Stimulated activated naive CD8-positive, alpha-beta T cell treated with anti-CD3 and anti-CD28 coated beads, Interleukin-15, amount 100 ng/mL, for 72 hours (primary cell): ENCODE measurements at regions not wholly inside any gene's neighbourhood (a gene's known extent, or its start where the extent isn't known, plus 50 kb on each side); places are given as distances from the start of the nearest gene placed in this dataset.

Source experiments
- ATAC-seq: fragments of 150-1000 bp; cut with Tn5 transposase; 2 replicates; pipeline ENCODE4 v1.10.0; 2021; ENCODE audit warnings: mild to moderate bottlenecking, moderate library complexity
- DNase-seq, 2 donors: peaks; one replicate each; pipeline ENCODE4 v3.0.0; 2021 to 2022
- H3K27ac Mint-ChIP-seq, 2 donors: one replicate each; pipeline ENCODE4 v1.8.0; 2022; ENCODE audit warnings: mild to moderate bottlenecking in 2 of 2, mixed read lengths in 2 of 2, moderate library complexity in 2 of 2
- H3K27me3 Mint-ChIP-seq: one replicate; pipeline ENCODE4 v1.8.0; 2022; ENCODE audit warnings: mixed read lengths
- H3K4me1 Mint-ChIP-seq: one replicate; pipeline ENCODE4 v1.8.0; 2022; ENCODE audit warnings: mild to moderate bottlenecking, mixed read lengths
- H3K4me3 Mint-ChIP-seq, 2 donors: one replicate each; pipeline ENCODE4 v1.8.0; 2022; ENCODE audit warnings: mild to moderate bottlenecking in 2 of 2, mixed read lengths in 2 of 2, moderate library complexity in 1 of 2
- H3K9me3 Mint-ChIP-seq, 2 donors: one replicate each; pipeline ENCODE4 v1.8.0; 2022; ENCODE audit warnings: mixed read lengths in 2 of 2

DNA sequence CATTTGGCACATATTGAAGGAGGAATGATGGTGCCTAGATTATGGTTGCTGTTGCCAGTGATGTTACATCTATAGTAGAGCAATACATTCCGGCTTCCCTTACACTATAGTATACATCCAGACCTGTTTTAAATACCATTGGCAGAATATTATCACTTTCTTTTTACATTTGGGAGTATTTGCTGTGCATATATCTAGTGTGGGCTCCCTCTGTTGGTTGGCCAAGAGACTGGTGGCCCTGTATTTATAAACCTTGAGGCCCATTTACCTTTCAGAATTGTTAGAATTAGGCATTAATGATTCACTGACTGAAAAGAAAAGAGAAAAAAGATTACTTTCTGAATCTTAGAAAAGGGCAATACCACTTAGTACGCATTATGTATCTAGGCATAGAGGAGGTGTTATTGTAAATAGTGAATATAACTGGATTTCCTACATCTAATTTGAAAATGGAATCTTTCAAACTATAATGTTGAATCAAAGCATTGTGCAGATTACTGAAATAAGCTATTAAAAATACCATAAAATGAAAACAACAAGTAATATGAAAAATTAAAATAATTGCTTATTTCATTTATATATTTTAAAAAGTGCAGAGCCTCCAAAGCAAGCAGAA, 628.8 kb upstream of the MAN1A1 start:
- no peaks in the 10 kb centered on the region for H3K4me1 Mint-ChIP-seq
- H3K27me3 Mint-ChIP-seq = no peaks in the 10 kb centered on the region
- no peak overlapping the region for H3K4me3 Mint-ChIP-seq
- no peak overlapping the region for H3K27ac Mint-ChIP-seq
- peak; percentile 28 for ATAC-seq
- H3K9me3 Mint-ChIP-seq = no peaks in the 10 kb centered on the region
- DNase-seq = no peak

DNA sequence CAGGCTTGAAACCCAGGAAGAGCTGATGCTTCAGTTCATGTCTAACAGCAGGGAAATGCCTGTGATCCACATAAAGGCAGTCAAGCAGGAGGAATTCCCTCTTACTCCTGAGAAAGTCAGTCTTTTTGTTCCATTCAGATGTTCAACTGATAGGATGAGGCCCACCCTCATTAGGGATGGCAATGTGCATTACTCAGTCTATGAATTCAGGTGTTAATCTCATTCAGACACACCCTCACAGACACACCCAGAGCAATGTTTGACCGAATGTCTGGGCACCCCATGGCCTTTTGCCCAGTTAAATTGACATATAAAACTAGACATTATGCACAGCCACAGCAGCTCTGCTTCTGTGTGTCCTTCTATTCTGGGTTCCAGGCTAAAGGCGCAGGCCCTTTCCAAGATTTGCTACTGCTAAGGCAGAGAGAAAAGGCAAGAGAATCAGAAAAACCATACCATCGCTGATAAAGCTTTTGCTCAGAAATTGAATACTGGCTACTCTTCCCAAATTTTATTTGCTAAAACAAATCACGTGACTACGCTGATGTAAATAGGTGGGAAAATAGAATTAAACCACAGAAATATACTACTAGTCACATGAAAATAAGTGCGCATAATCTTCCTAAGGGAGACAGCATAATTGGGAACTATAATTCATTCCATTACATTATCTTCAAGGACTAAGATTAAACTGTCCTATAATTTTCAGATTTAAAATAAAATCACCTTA, 625.0 kb upstream of the MAN1A1 start:
- Mint-ChIP-seq H3K4me3 (no peak overlapping the region), H3K27ac (no peak overlapping the region), H3K27me3 (no peaks in the 10 kb centered on the region), H3K9me3 (no peaks in the 10 kb centered on the region), H3K4me1 (no peaks in the 10 kb centered on the region)
- peak; percentile 33 for ATAC-seq
- DNase-seq = no peak

GRCh38 chr6:119966484-119966883, 616.9 kb upstream of the MAN1A1 start:
- H3K4me3 Mint-ChIP-seq = no peak overlapping the region
- no peak overlapping the region for H3K27ac Mint-ChIP-seq
- no peaks in the 10 kb centered on the region for H3K4me1 Mint-ChIP-seq
- DNase-seq (no peak), ATAC-seq (no peak)
- H3K9me3 Mint-ChIP-seq = no peaks in the 10 kb centered on the region
- H3K27me3 Mint-ChIP-seq = no peaks in the 10 kb centered on the region

GRCh38 chr6:119965900-119966299, 616.3 kb upstream of the MAN1A1 start:
- ATAC-seq = no peak
- H3K9me3 Mint-ChIP-seq = no peaks in the 10 kb centered on the region
- H3K27me3 Mint-ChIP-seq = no peaks in the 10 kb centered on the region

GRCh38 chr6:119965008-119965407, 615.4 kb upstream of the MAN1A1 start:
- ATAC-seq (no peak), DNase-seq (no peak)
- Mint-ChIP-seq H3K4me1 (no peaks in the 10 kb centered on the region), H3K9me3 (no peaks in the 10 kb centered on the region), H3K27me3 (no peaks in the 10 kb centered on the region), H3K27ac (no peak overlapping the region), H3K4me3 (no peak overlapping the region)

More at GRCh38 chr6:119965900-119966299, 616.3 kb upstream of the MAN1A1 start:
- Mint-ChIP-seq H3K4me3 (no peak overlapping the region), H3K4me1 (no peaks in the 10 kb centered on the region), H3K27ac (no peak overlapping the region)
- no peak for DNase-seq

- ATAC-seq = no peak
- Mint-ChIP-seq H3K4me3 (no peak overlapping the region), H3K4me1 (no peaks in the 10 kb centered on the region)
Observed at GRCh38 chr6:119962505-119962904, 612.9 kb upstream of the MAN1A1 start.

GRCh38 chr6:119961450-119961849, 611.9 kb upstream of the MAN1A1 start:
- H3K27me3 Mint-ChIP-seq = no peaks in the 10 kb centered on the region
- no peak for ATAC-seq
- H3K27ac Mint-ChIP-seq = no peak overlapping the region

More at GRCh38 chr6:119962505-119962904, 612.9 kb upstream of the MAN1A1 start:
- DNase-seq = no peak
- no peak overlapping the region for H3K27ac Mint-ChIP-seq
- no peaks in the 10 kb centered on the region for H3K27me3 Mint-ChIP-seq
- no peaks in the 10 kb centered on the region for H3K9me3 Mint-ChIP-seq

DNA sequence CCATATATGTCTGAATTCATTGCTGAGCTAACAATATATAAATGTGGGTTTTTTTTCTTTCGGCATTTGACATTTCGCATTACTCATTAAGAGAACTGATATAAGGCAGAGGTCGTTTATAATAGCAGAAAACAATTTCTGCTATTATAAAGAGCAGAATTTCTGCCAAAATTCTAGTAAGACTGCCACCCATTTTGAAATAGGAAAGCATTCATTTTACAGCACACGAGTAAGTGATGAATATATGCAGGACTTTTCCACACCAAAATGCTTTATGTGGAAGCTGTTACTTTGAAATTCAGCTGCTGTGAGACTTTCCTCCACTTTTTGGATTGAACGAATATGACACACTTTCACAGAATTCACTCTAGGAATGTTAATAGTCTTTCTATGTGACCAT, 610.9 kb upstream of the MAN1A1 start:
- Mint-ChIP-seq H3K27ac (no peak overlapping the region), H3K9me3 (no peaks in the 10 kb centered on the region), H3K27me3 (no peaks in the 10 kb centered on the region), H3K4me1 (no peaks in the 10 kb centered on the region), H3K4me3 (no peak overlapping the region)
- ATAC-seq (no peak), DNase-seq (no peak)

More at GRCh38 chr6:119961450-119961849, 611.9 kb upstream of the MAN1A1 start:
- Mint-ChIP-seq H3K9me3 (no peaks in the 10 kb centered on the region), H3K4me3 (no peak overlapping the region), H3K4me1 (no peaks in the 10 kb centered on the region)
- no peak for DNase-seq

GRCh38 chr6:119960036-119960435, 610.5 kb upstream of the MAN1A1 start:
- no peak overlapping the region for H3K27ac Mint-ChIP-seq
- no peaks in the 10 kb centered on the region for H3K4me1 Mint-ChIP-seq
- ATAC-seq (no peak), DNase-seq (no peak)
- H3K27me3 Mint-ChIP-seq = no peaks in the 10 kb centered on the region
- H3K4me3 Mint-ChIP-seq = no peak overlapping the region
- H3K9me3 Mint-ChIP-seq = no peaks in the 10 kb centered on the region

- ATAC-seq (no peak), DNase-seq (no peak)
- H3K27me3 Mint-ChIP-seq = no peaks in the 10 kb centered on the region
- H3K9me3 Mint-ChIP-seq = no peaks in the 10 kb centered on the region
- H3K4me3 Mint-ChIP-seq = no peak overlapping the region
- H3K4me1 Mint-ChIP-seq = no peaks in the 10 kb centered on the region
- H3K27ac Mint-ChIP-seq = no peak overlapping the region
Observed at GRCh38 chr6:119957195-119957594, 607.6 kb upstream of the MAN1A1 start.

- Mint-ChIP-seq H3K27ac (no peak overlapping the region), H3K27me3 (no peaks in the 10 kb centered on the region), H3K9me3 (no peaks in the 10 kb centered on the region), H3K4me1 (no peaks in the 10 kb centered on the region), H3K4me3 (no peak overlapping the region)
- DNase-seq (no peak), ATAC-seq (no peak)
Observed at GRCh38 chr6:119952696-119953095, 603.1 kb upstream of the MAN1A1 start.

DNA sequence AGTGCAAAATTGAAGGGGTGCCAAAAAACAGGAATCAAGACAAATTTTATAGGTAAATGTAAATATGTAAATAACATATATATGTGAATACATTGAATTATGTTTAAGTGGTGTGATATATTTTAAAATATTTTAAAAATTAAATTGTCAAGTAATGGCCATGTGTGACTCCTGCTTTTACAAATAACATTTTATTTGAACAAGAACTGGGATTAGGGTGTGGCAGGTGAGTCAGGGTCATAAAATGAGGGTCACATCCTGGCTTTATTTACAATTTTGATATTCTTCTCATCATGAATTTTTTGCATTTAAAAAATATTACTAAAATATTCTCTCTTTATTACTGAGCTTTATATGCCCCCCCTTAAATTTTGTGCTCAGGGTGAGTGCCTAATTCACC, 601.1 kb upstream of the MAN1A1 start:
- H3K27me3 Mint-ChIP-seq = no peaks in the 10 kb centered on the region
- no peak overlapping the region for H3K27ac Mint-ChIP-seq
- H3K4me1 Mint-ChIP-seq = no peaks in the 10 kb centered on the region
- ATAC-seq (no peak), DNase-seq (no peak)
- no peak overlapping the region for H3K4me3 Mint-ChIP-seq
- no peaks in the 10 kb centered on the region for H3K9me3 Mint-ChIP-seq

- no peak for DNase-seq
- Mint-ChIP-seq H3K27me3 (peaks cover 8% of the 10 kb centered on the region), H3K27ac (no peak overlapping the region), H3K9me3 (no peaks in the 10 kb centered on the region), H3K4me1 (no peaks in the 10 kb centered on the region), H3K4me3 (no peak overlapping the region)
- no peak for ATAC-seq
Observed at GRCh38 chr6:119942078-119942752, 592.7 kb upstream of the MAN1A1 start.

GRCh38 chr6:119938752-119939151, 589.2 kb upstream of the MAN1A1 start:
- no peak overlapping the region for H3K4me3 Mint-ChIP-seq
- H3K4me1 Mint-ChIP-seq = no peaks in the 10 kb centered on the region

GRCh38 chr6:119934816-119935215, 585.3 kb upstream of the MAN1A1 start:
- no peaks in the 10 kb centered on the region for H3K27me3 Mint-ChIP-seq
- no peak for DNase-seq
- H3K4me3 Mint-ChIP-seq = no peak overlapping the region
- H3K9me3 Mint-ChIP-seq = no peaks in the 10 kb centered on the region
- H3K27ac Mint-ChIP-seq = no peak overlapping the region
- ATAC-seq = no peak
- H3K4me1 Mint-ChIP-seq = no peaks in the 10 kb centered on the region

More at GRCh38 chr6:119938752-119939151, 589.2 kb upstream of the MAN1A1 start:
- no peak for DNase-seq
- Mint-ChIP-seq H3K27ac (no peak overlapping the region), H3K27me3 (peaks cover 8% of the 10 kb centered on the region), H3K9me3 (no peaks in the 10 kb centered on the region)
- no peak for ATAC-seq

DNA sequence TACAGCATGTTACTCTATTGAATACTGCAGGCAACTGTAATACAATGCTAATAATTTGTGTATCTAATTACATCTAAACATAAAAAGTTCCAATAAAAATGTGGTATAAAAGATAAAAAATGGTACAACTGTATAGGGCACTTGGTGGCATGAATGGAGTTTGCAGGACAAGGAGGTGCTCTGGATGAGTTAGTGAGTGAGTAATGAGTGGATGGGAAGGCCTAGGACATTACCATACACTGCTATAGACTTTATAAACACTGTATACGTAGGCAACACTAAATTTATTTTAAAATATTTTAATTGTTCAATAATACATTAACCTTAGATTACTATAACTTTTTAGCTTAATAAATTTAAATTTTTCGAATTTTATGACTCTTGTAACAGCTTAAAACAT, 579.6 kb upstream of the MAN1A1 start:
- Mint-ChIP-seq H3K4me1 (no peaks in the 10 kb centered on the region), H3K9me3 (peaks cover 23 to 25% of the 10 kb centered on the region in 2 donors), H3K27me3 (no peaks in the 10 kb centered on the region), H3K4me3 (no peak overlapping the region), H3K27ac (no peak overlapping the region)
- no peak for ATAC-seq
- no peak for DNase-seq
